Suprapubic skin (tissue), 4 donors: ENCODE measurements at regions not wholly inside any gene's neighbourhood (a gene's known extent, or its start where the extent isn't known, plus 50 kb on each side); places are given as distances from the start of the nearest gene placed in this dataset.

Experiments used
- CTCF ChIP-seq, 2 donors: fragments of 200-600 bp in 1 of 2; fragments of 450-650 bp in 1 of 2; sonication (generic) in 1 of 2; IDR thresholded peaks; one replicate each; pipeline ENCODE4 v1.5.1; 2016 to 2019; ENCODE audit warnings: antibody characterized with exemption in 2 of 2, mild to moderate bottlenecking in 1 of 2, moderate library complexity in 1 of 2
- POLR2A ChIP-seq, 2 donors: fragments of 450-650 bp; IDR thresholded peaks; one replicate each; pipeline ENCODE4 v1.6.1; 2017; ENCODE audit warnings: antibody characterized with exemption in 2 of 2, mild to moderate bottlenecking in 2 of 2, moderate library complexity in 2 of 2
- POLR2AphosphoS5 ChIP-seq, 3 donors: sonication (generic); formaldehyde crosslinking; IDR thresholded peaks; one replicate each; pipeline ENCODE4 v1.6.1; 2017; ENCODE audit warnings: antibody characterized with exemption in 3 of 3

DNA sequence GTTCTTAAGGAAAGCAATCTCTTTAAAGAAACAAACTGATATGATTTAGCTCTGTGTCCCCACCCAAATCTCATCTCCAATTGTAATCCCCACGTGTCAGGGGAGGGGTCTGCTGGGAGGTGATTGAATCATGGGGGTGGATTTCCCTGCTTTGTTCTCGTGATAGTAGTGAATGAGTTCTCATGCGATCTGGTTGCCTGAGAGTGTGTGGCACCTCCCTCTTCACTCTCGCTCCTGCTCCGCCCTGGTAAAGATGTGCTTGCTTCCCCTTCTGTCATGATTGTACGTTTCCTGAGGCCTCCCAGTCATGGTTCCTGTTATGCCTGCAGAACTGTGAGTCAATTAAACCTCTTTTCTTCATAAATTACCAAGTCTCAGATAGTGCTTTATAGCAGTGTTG is 412.7 kb upstream of the SMC2 start:
- TF ChIP-seq POLR2AphosphoS5 (IDR thresholded peaks at IDR 0.05), result no peak
- no peak for TF ChIP-seq CTCF (IDR thresholded peaks at IDR 0.05)
- TF ChIP-seq POLR2A (IDR thresholded peaks at IDR 0.05), result no peak
